GM10266 (cell line): ENCODE measurements at regions not wholly inside any gene's neighbourhood (a gene's known extent, or its start where the extent isn't known, plus 50 kb on each side); places are given as distances from the start of the nearest gene placed in this dataset.

Source experiments
- DNase-seq: peaks from one replicate; pipeline ENCODE4 v3.0.0; 2012; ENCODE audit errors: extremely low spot score
- CTCF ChIP-seq: IDR thresholded peaks from 2 replicates; pipeline ENCODE4 v1.5.1; 2012; ENCODE audit warnings: mild to moderate bottlenecking, low read depth; ENCODE audit not compliant: control insufficient read depth, insufficient read depth; ENCODE audit errors: missing control alignments

- no peak for DNase-seq
- TF ChIP-seq CTCF, result no peak
Measured at GRCh38 chr13:44174769-44175425, 198.7 kb upstream of the SERP2 start.

GRCh38 chr13:44176173-44176572 is 197.5 kb upstream of the SERP2 start:
- DNase-seq, result no peak
- no peak for TF ChIP-seq CTCF

- DNase-seq, result no peak
- no peak for TF ChIP-seq CTCF
Measured at GRCh38 chr13:44180876-44181536, 192.6 kb upstream of the SERP2 start.

- TF ChIP-seq CTCF, result no peak
- DNase-seq, result no peak
Measured at GRCh38 chr13:44181931-44182330, 191.7 kb upstream of the SERP2 start.

- no peak for DNase-seq
- no peak for TF ChIP-seq CTCF
Measured at GRCh38 chr13:44184740-44185139, 188.9 kb upstream of the SERP2 start.

GRCh38 chr13:44188257-44188656 is 185.4 kb upstream of the SERP2 start:
- DNase-seq, result no peak
- TF ChIP-seq CTCF, result no peak

- no peak for DNase-seq
- no peak for TF ChIP-seq CTCF
Measured at GRCh38 chr13:44189085-44189484, 184.5 kb upstream of the SERP2 start.
